Urothelium cell line (cell line): ENCODE measurements at regions not wholly inside any gene's neighbourhood (a gene's known extent, or its start where the extent isn't known, plus 50 kb on each side); places are given as distances from the start of the nearest gene placed in this dataset.
"Not testable (repeated sequence)": the region's sequence is repeated elsewhere in the genome, so short reads cannot be mapped to it uniquely, and the experiment has no call there.

Experiments used
- DNase-seq: peaks from one replicate; pipeline ENCODE4 v3.0.0; 2011; ENCODE audit warnings: low spot score, mixed read lengths
- FAIRE-seq: peaks from 2 replicates; lab custom pipeline; 2011; peaks lifted over from hg19 to GRCh38; lab: Jason Lieb, UNC

- DNase-seq, FAIRE-seq: not testable (repeated sequence)
Observed at GRCh38 chr2:166744117-166744516, 144.2 kb upstream of the XIRP2 start.

- not testable (repeated sequence) for FAIRE-seq, DNase-seq
Observed at GRCh38 chr2:166743482-166743881, 144.8 kb upstream of the XIRP2 start.

- FAIRE-seq (no peak), DNase-seq (no peak)
Observed at GRCh38 chr2:166727095-166727494, 161.2 kb upstream of the XIRP2 start.

- DNase-seq (no peak), FAIRE-seq (no peak)
Observed at GRCh38 chr2:166725927-166726924, 162.1 kb upstream of the XIRP2 start.

- DNase-seq (no peak), FAIRE-seq (no peak)
Observed at GRCh38 chr2:166716968-166717367, 171.3 kb upstream of the XIRP2 start.

GRCh38 chr2:166700079-166700478 lies 188.2 kb upstream of the XIRP2 start:
- DNase-seq (no peak), FAIRE-seq (no peak)

- FAIRE-seq (no peak), DNase-seq (no peak)
Observed at GRCh38 chr2:166695154-166695553, 193.1 kb upstream of the XIRP2 start.

- not testable (repeated sequence) for FAIRE-seq, DNase-seq
Observed at GRCh38 chr2:166686057-166686456, 192.0 kb upstream of the SCN7A start.

- FAIRE-seq: no peak
Observed at GRCh38 chr2:166677996-166678395, 183.9 kb upstream of the SCN7A start.

GRCh38 chr2:166676716-166677115 lies 182.7 kb upstream of the SCN7A start:
- DNase-seq (no peak), FAIRE-seq (no peak)

More at GRCh38 chr2:166677996-166678395, 183.9 kb upstream of the SCN7A start:
- no peak for DNase-seq

- DNase-seq (no peak), FAIRE-seq (no peak)
Observed at GRCh38 chr2:166675553-166675952, 181.5 kb upstream of the SCN7A start.

GRCh38 chr2:166673986-166674385 lies 179.9 kb upstream of the SCN7A start:
- DNase-seq: no peak
- FAIRE-seq: no peak

- no peak for DNase-seq
- FAIRE-seq: no peak
Observed at GRCh38 chr2:166671801-166672200, 177.8 kb upstream of the SCN7A start.

GRCh38 chr2:166671235-166671634 lies 177.2 kb upstream of the SCN7A start:
- FAIRE-seq (no peak), DNase-seq (no peak)

- DNase-seq: peak; percentile 6
- FAIRE-seq: no peak
Observed at GRCh38 chr2:166665991-166666940, 172.2 kb upstream of the SCN7A start.

GRCh38 chr2:166661824-166662223 lies 167.8 kb upstream of the SCN7A start:
- FAIRE-seq (no peak), DNase-seq (no peak)

- DNase-seq (no peak), FAIRE-seq (no peak)
Observed at GRCh38 chr2:166661391-166661790, 167.3 kb upstream of the SCN7A start.

GRCh38 chr2:166658901-166659300 lies 164.9 kb upstream of the SCN7A start:
- no peak for FAIRE-seq
- no peak for DNase-seq

GRCh38 chr2:166653185-166653813 lies 159.2 kb upstream of the SCN7A start:
- DNase-seq: no peak

GRCh38 chr2:166651991-166652390 lies 157.9 kb upstream of the SCN7A start:
- DNase-seq (no peak), FAIRE-seq (no peak)

More at GRCh38 chr2:166653185-166653813, 159.2 kb upstream of the SCN7A start:
- FAIRE-seq: no peak
